ENCODE measurements at regions not wholly inside any gene's neighbourhood (a gene's known extent, or its start where the extent isn't known, plus 50 kb on each side); places are given as distances from the start of the nearest gene placed in this dataset.

DNA sequence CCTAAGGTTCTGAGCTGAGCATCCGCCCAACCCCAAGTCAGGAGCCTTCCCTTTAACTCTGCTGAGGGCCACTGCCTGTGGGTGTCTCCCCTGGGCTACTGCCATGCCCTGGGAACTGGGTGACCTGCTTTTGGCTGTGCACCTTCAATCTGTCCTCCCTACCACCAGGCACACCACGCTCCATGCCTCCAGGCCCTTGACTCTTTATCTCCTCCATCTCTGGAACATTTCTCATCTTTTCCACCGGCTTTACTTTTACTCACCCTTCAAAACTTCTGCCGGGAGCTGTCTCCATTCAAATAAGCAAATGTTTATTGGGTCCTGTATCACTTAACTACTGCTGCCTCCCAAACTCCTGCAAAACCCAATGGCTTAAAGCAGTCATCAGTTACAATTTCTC lies 83.3 kb upstream of the NHSL1 start:
- CTCF ChIA-PET = no interaction called here
- H3K4me3 ChIP-seq (replicated peaks in 1 of 3; ENCODE audit: insufficient read depth in 1 of 3, low read depth in 1 of 3, low read length in 3 of 3) = no peak overlapping the region
- BruUV-seq (replicated peaks) = no TSS peak

More for the DNA sequence above, 83.3 kb upstream of the NHSL1 start:
- H3K27me3 ChIP-seq (ENCODE audit: control insufficient read depth in 2 of 2, insufficient read depth in 2 of 2, low read length in 2 of 2) = no peaks in the 10 kb centered on the region
- no peaks in the 10 kb centered on the region for H4K20me1 ChIP-seq (replicated peaks; ENCODE audit: control insufficient read depth, extremely low read depth, insufficient read depth, low read length)
- H2AFZ ChIP-seq (ENCODE audit: low read depth, low read length) = no peak overlapping the region
- POLR2A ChIA-PET = no interaction called here
- H3K27ac ChIP-seq (ENCODE audit: insufficient read depth, low read depth, low read length) = no peak overlapping the region
- H3K4me2 ChIP-seq (ENCODE audit: insufficient read depth, low read length) = no peak overlapping the region
- H3K9me3 ChIP-seq (replicated peaks; ENCODE audit: control insufficient read depth, insufficient read depth, low read length) = no peaks in the 10 kb centered on the region
- FAIRE-seq = no peak
- dilution Hi-C loops (cut with MboI; ENCODE audit: extremely low pct_ligation_motif_present, low sequenced_read_pairs) (no loop called here), intact Hi-C loops (cut with micrococcal nuclease) (no loop called here)
- no peak for TF ChIP-seq EZH2 (IDR thresholded peaks at IDR 0.05; ENCODE audit: borderline replicate concordance, low read depth, low read length, severe bottlenecking)
- no peak for TF ChIP-seq JUN (IDR thresholded peaks at IDR 0.05; ENCODE audit: borderline replicate concordance, insufficient read depth, insufficient read length, low read depth)
- no peak for TF ChIP-seq POLR2AphosphoS5 (IDR thresholded peaks at IDR 0.05; ENCODE audit: insufficient read depth, low read depth, low read length)
- TF ChIP-seq GATA2 (IDR thresholded peaks at IDR 0.05; ENCODE audit: insufficient read depth, insufficient read length, low read depth, low read length) = no peak
- no peak for TF ChIP-seq MAX (IDR thresholded peaks at IDR 0.05; ENCODE audit: insufficient read depth, insufficient read length)
- no peak for TF ChIP-seq MYC (IDR thresholded peaks at IDR 0.05; ENCODE audit: low read depth, low read length)
- TF ChIP-seq, protein P1, sequence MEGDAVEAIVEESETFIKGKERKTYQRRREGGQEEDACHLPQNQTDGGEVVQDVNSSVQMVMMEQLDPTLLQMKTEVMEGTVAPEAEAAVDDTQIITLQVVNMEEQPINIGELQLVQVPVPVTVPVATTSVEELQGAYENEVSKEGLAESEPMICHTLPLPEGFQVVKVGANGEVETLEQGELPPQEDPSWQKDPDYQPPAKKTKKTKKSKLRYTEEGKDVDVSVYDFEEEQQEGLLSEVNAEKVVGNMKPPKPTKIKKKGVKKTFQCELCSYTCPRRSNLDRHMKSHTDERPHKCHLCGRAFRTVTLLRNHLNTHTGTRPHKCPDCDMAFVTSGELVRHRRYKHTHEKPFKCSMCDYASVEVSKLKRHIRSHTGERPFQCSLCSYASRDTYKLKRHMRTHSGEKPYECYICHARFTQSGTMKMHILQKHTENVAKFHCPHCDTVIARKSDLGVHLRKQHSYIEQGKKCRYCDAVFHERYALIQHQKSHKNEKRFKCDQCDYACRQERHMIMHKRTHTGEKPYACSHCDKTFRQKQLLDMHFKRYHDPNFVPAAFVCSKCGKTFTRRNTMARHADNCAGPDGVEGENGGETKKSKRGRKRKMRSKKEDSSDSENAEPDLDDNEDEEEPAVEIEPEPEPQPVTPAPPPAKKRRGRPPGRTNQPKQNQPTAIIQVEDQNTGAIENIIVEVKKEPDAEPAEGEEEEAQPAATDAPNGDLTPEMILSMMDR (IDR thresholded peaks at IDR 0.05; ENCODE audit: extremely low read depth in 1 of 2, insufficient read depth in 1 of 2, low read depth in 1 of 2, low read length in 2 of 2) = no peak
- no peak for TF ChIP-seq POLR2A (IDR thresholded peaks at IDR 0.05; ENCODE audit: low read depth, low read length)
- TF ChIP-seq FOS (IDR thresholded peaks at IDR 0.05; ENCODE audit: borderline replicate concordance, insufficient read depth, low read length) = no peak
- H3K4me1 ChIP-seq (ENCODE audit: control insufficient read depth, extremely low read depth, insufficient read depth, low read length) = no peaks in the 10 kb centered on the region
- DNase-seq (ENCODE audit: low read depth, low spot score) = no peak
- no peaks in the 10 kb centered on the region for H3K9me1 ChIP-seq (replicated peaks; ENCODE audit: control insufficient read depth, extremely low read depth, insufficient read depth, low read length)
- H3K36me3 ChIP-seq (ENCODE audit: control insufficient read depth in 2 of 2, extremely low read depth in 1 of 2, insufficient read depth in 2 of 2, low read length in 2 of 2) = no peaks in the 10 kb centered on the region
- H3K79me2 ChIP-seq (ENCODE audit: control insufficient read depth, insufficient read depth, low read length) = peaks cover 27% of the 10 kb centered on the region
- no peak overlapping the region for H3K9ac ChIP-seq (replicated peaks; ENCODE audit: extremely low read depth, insufficient read depth, low read length)

All from endothelial cell of umbilical vein (primary cell).